Spleen (tissue), 11 donors: ENCODE measurements at regions not wholly inside any gene's neighbourhood (a gene's known extent, or its start where the extent isn't known, plus 50 kb on each side); places are given as distances from the start of the nearest gene placed in this dataset.
"Not testable (repeated sequence)": the region's sequence is repeated elsewhere in the genome, so short reads cannot be mapped to it uniquely, and the experiment has no call there.

ENCODE experiments used
- DNase-seq: peaks from one replicate; pipeline ENCODE4 v3.0.0-alpha.2; 2020
- H3K27ac ChIP-seq, 8 donors: fragments of 200-600 bp; sonication (generic) in 7 of 8; 1 replicate in 4 of 8; 2 replicates in 4 of 8; pipeline versions ENCODE4 v1.5.0 to v1.8.0; 2016 to 2021; ENCODE audit warnings: inconsistent platforms in 4 of 8, mild to moderate bottlenecking in 4 of 8, moderate library complexity in 1 of 8
- H3K27me3 ChIP-seq, 7 donors: fragments of 200-600 bp; sonication (generic) in 6 of 7; replicated peaks in 1 of 7; 1 replicate in 4 of 7; 2 replicates in 3 of 7; pipeline versions ENCODE4 v1.5.0 to v1.8.0; 2016 to 2021; ENCODE audit warnings: inconsistent platforms in 3 of 7, mild to moderate bottlenecking in 1 of 7
- H3K36me3 ChIP-seq, 6 donors: fragments of 200-600 bp; sonication (generic) in 5 of 6; 1 replicate in 4 of 6; 2 replicates in 2 of 6; pipeline versions ENCODE4 v1.5.0 to v1.8.0; 2016 to 2021; ENCODE audit warnings: inconsistent platforms in 2 of 6
- H3K4me1 ChIP-seq, 6 donors: fragments of 200-600 bp; sonication (generic) in 5 of 6; 1 replicate in 3 of 6; 2 replicates in 3 of 6; pipeline versions ENCODE4 v1.5.0 to v1.8.0; 2016 to 2021; ENCODE audit warnings: inconsistent platforms in 3 of 6
- H3K4me3 ChIP-seq, 8 donors: fragments of 200-600 bp; sonication (generic) in 7 of 8; 1 replicate in 4 of 8; 2 replicates in 4 of 8; pipeline versions ENCODE4 v1.5.0 to v1.8.0; 2016 to 2021; ENCODE audit warnings: inconsistent platforms in 4 of 8, mild to moderate bottlenecking in 4 of 8, moderate library complexity in 2 of 8
- H3K9me3 ChIP-seq, 8 donors: fragments of 200-600 bp; sonication (generic) in 7 of 8; 1 replicate in 4 of 8; 2 replicates in 4 of 8; pipeline versions ENCODE4 v1.5.0 to v1.8.0; 2016 to 2021; ENCODE audit warnings: inconsistent platforms in 4 of 8
- CTCF ChIP-seq, 11 experiments: fragments of 200-600 bp in 7 of 11; fragments of 450-650 bp in 4 of 11; sonication (generic) in 4 of 11; IDR thresholded peaks in 8 of 11; conservative IDR thresholded peaks in 3 of 11; 1 replicate in 7 of 11; 2 replicates in 4 of 11; pipeline versions ENCODE4 v1.4.0 to v1.8.0; 2016 to 2021; ENCODE audit warnings: antibody characterized with exemption in 11 of 11, inconsistent platforms in 4 of 11, mild to moderate bottlenecking in 1 of 11
- POLR2A ChIP-seq, 3 donors: fragments of 450-650 bp; IDR thresholded peaks; one replicate each; pipeline ENCODE4 v1.5.1; 2017; ENCODE audit warnings: antibody characterized with exemption in 3 of 3, mild to moderate bottlenecking in 1 of 3
- POLR2AphosphoS5 ChIP-seq, 3 donors: sonication (generic); formaldehyde crosslinking; IDR thresholded peaks; one replicate each; pipeline ENCODE4 v1.5.1; 2017; ENCODE audit warnings: antibody characterized with exemption in 3 of 3
- WGBS, 5 donors: extraction: QIAGEN DNeasy Blood & Tissue Kit in 3 of 5; methylation state at CpG; one replicate each; pipeline versions ENCODE4 v1.1.5 to v1.1.7; 2013 to 2018; 5-methylcytosine and 5-hydroxymethylcytosine counted together
- intact Hi-C: fragments of 100-400 bp; cut with DNase I; formaldehyde crosslinking; loops from one replicate; pipeline ENCODE4 v1.15.0; 2023; ENCODE audit warnings: low total_unique reads
- small RNA-seq, 4 donors: library from RNA; depleted of rRNA; stranded (forward); fragments of <200 nt; gene quantifications; one replicate each; pipeline ENCODE3, GENCODE V24; 2016
- donor health status: healthy with polysubstance abuse.
- donor health status: DM: no; HTN: no; CAD: no; lungs with moderate emphysema.
- donor health status: DM: no; HTN: no; CAD: no.
- donor health status: Bipolar disorder and iron deficiency.
- donor health status: healthy.
- donor health status: DM: no; HTN: no; CAD: no.
- donor health status: DM: yes; HTN: yes; CAD: no.

GRCh38 chrX:146881521-146881920, 67.0 kb upstream of the CXorf51A start:
- Histone ChIP-seq H3K27me3 (no peaks in the 10 kb centered on the region), H3K36me3 (no peaks in the 10 kb centered on the region), H3K9me3 (peaks cover 0 to 4% (median 0%) of the 10 kb centered on the region in 8 donors), H3K27ac (no peak overlapping the region), H3K4me1 (no peaks in the 10 kb centered on the region), H3K4me3 (no peak overlapping the region)
- no peak for DNase-seq
- TF ChIP-seq POLR2A (IDR thresholded peaks at IDR 0.05) (no peak), CTCF (IDR thresholded peaks at IDR 0.05 in 8 of 11, conservative IDR thresholded peaks at IDR 0.05 in 3 of 11) (no peak), POLR2AphosphoS5 (IDR thresholded peaks at IDR 0.05) (no peak)
- intact Hi-C loops, result no loop called here
- WGBS, 5 donors, result 16 to 47% (median 32%) methylated on average over 2 of the region's 2 CpGs

GRCh38 chrX:146866846-146867245, 52.3 kb upstream of the CXorf51A start:
- H3K36me3 ChIP-seq, DNase-seq: not testable (repeated sequence)
- WGBS, 5 donors, result 92 to 97% (median 94%) methylated on average over 7 to 27 of the region's 27 CpGs

GRCh38 chrX:146865734-146866133, 51.2 kb upstream of the CXorf51A start:
- H3K36me3 ChIP-seq, H3K4me3 ChIP-seq, H3K27me3 ChIP-seq, H3K4me1 ChIP-seq, H3K27ac ChIP-seq, DNase-seq, intact Hi-C loops: not testable (repeated sequence)
- 85 to 93% (median 87%) methylated on average over 2 to 14 of the region's 14 CpGs for WGBS, 5 donors
- peaks cover 0 to 28% (median 8%) of the 10 kb centered on the region in 8 donors for H3K9me3 ChIP-seq

More at GRCh38 chrX:146866846-146867245, 52.3 kb upstream of the CXorf51A start:
- H3K4me3 ChIP-seq, H3K4me1 ChIP-seq, intact Hi-C loops, H3K27me3 ChIP-seq, H3K27ac ChIP-seq: not testable (repeated sequence)
- H3K9me3 ChIP-seq, result peaks cover 0 to 22% (median 6%) of the 10 kb centered on the region in 8 donors

Small RNA genes lying in the stretch of these regions (small RNA-seq; reads per million reads assigned to genes)
- 0 reads per million in 4 donors for gene Z99497.1
